T-helper 1 cell treated with Interleukin-12 subunit alpha and Interleukin-12 subunit beta and Interleukin-4 antibody, amounts not matched to agents 30 ng/mL and 1 ng/mL, for 36 hours (primary cell): ENCODE measurements at regions not wholly inside any gene's neighbourhood (a gene's known extent, or its start where the extent isn't known, plus 50 kb on each side); places are given as distances from the start of the nearest gene placed in this dataset.

Experiments used
- intact Hi-C: fragments of 100-400 bp; cut with micrococcal nuclease; formaldehyde crosslinking; loops from one replicate; pipeline ENCODE4 v1.15.1; 2024

GRCh38 chr2:12507295-12507694 is 209.4 kb upstream of the TRIB2 start:
- intact Hi-C loops: no loop called here

GRCh38 chr2:12510070-12510469 is 206.7 kb upstream of the TRIB2 start:
- intact Hi-C loops: no loop called here

- intact Hi-C loops: no loop called here
Measured at GRCh38 chr2:12513339-12513738, 203.4 kb upstream of the TRIB2 start.

GRCh38 chr2:12514168-12514567 is 202.6 kb upstream of the TRIB2 start:
- intact Hi-C loops: loop anchor here (1.0 kb wide), 2 partner anchors 8 to 12 kb away; no protein-coding TSS in a partner anchor

- intact Hi-C loops: loop anchor here (1.0 to 5.0 kb wide), 3 partner anchors 9 to 1803 kb away; no protein-coding TSS in a partner anchor
Measured at GRCh38 chr2:12514631-12515437, 201.9 kb upstream of the TRIB2 start.

- intact Hi-C loops: loop anchor here (5.0 kb wide), 1 partner anchor 1804 kb away; no protein-coding TSS in a partner anchor
Measured at GRCh38 chr2:12515871-12516270, 200.9 kb upstream of the TRIB2 start.

- intact Hi-C loops: no loop called here
Measured at GRCh38 chr2:12533337-12534005, 183.3 kb upstream of the TRIB2 start.

- intact Hi-C loops: no loop called here
Measured at GRCh38 chr2:12534646-12535263, 182.0 kb upstream of the TRIB2 start.

GRCh38 chr2:12536976-12537375 is 179.8 kb upstream of the TRIB2 start:
- intact Hi-C loops: no loop called here

GRCh38 chr2:12538138-12538694 is 178.5 kb upstream of the TRIB2 start:
- intact Hi-C loops: no loop called here

- intact Hi-C loops: no loop called here
Measured at GRCh38 chr2:12539336-12539735, 177.4 kb upstream of the TRIB2 start.

- intact Hi-C loops: no loop called here
Measured at GRCh38 chr2:12539776-12540562, 176.8 kb upstream of the TRIB2 start.

GRCh38 chr2:12543076-12543977 is 173.4 kb upstream of the TRIB2 start:
- intact Hi-C loops: no loop called here

GRCh38 chr2:12543978-12544558 is 172.7 kb upstream of the TRIB2 start:
- intact Hi-C loops: no loop called here

- intact Hi-C loops: no loop called here
Measured at GRCh38 chr2:12547566-12548170, 169.1 kb upstream of the TRIB2 start.

- intact Hi-C loops: no loop called here
Measured at GRCh38 chr2:12548906-12549305, 167.8 kb upstream of the TRIB2 start.

GRCh38 chr2:12549641-12550040 is 167.1 kb upstream of the TRIB2 start:
- intact Hi-C loops: no loop called here

- intact Hi-C loops: no loop called here
Measured at GRCh38 chr2:12552092-12552491, 164.6 kb upstream of the TRIB2 start.
